DMS 273 (cell line): ENCODE measurements at regions not wholly inside any gene's neighbourhood (a gene's known extent, or its start where the extent isn't known, plus 50 kb on each side); places are given as distances from the start of the nearest gene placed in this dataset.

Experiments used
- DNase-seq: peaks from one replicate; lab custom pipeline; 2025; ENCODE audit not compliant: unreplicated experiment; lab: John Stamatoyannopoulos, UW

DNA sequence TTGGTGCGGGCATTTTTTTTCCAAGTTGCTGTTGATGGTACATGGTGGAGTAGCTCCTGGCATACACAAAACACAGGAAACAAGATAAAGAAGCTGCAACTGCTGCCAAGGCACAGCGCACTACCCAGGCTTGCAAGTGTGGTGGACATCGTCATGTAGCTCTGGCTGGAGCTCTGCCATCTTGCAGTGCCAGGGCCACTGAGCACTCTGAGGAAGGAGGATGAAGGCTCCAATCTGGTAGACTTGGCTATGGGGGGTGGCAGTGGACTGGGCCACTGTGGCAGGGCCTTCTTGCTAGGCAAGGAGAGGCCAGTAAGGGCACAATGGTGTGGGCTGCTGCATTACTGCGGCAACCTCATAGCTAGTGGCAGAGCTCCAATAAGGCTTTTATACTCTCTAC is 263.5 kb downstream of the CENPW start:
- no peak for DNase-seq

DNA sequence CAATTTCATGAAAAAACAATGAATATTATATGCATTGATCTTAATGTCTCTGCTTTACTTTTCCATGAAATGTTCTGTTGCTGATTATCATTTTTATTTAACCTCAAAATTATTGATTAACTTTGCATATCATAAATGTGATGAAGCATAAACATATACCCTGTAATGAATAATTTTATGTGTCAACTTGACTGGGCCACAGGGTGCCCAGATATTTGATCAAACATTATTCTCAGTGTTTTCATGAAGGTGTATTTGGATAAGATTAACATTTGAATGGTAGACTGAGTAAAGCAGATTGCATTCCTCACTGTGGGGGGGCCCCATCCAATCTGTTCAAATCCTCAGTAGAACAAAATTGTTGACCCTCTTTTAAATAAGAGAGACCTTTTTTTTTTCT is 265.2 kb downstream of the CENPW start:
- DNase-seq: no peak

DNA sequence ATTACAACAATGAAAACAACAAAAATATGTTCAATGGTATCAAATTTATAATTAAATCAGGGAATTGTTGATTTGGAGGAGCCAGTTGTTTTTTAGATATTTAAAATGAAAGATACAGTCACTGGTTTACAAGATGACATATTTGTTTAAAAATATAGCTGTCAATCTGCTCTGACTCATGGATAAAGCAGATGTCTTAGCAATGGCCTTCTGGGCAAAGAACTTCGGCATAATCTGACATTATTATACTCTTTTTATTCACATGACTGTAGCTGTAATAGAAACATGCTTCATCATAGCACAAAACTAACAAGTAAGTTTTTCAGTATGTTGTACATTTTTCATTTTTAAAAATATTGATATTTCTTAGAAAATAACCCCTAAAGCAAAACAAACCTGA is 267.4 kb downstream of the CENPW start:
- DNase-seq: no peak

GRCh38 chr6:126608681-126609080 is 268.8 kb downstream of the CENPW start:
- DNase-seq: no peak

DNA sequence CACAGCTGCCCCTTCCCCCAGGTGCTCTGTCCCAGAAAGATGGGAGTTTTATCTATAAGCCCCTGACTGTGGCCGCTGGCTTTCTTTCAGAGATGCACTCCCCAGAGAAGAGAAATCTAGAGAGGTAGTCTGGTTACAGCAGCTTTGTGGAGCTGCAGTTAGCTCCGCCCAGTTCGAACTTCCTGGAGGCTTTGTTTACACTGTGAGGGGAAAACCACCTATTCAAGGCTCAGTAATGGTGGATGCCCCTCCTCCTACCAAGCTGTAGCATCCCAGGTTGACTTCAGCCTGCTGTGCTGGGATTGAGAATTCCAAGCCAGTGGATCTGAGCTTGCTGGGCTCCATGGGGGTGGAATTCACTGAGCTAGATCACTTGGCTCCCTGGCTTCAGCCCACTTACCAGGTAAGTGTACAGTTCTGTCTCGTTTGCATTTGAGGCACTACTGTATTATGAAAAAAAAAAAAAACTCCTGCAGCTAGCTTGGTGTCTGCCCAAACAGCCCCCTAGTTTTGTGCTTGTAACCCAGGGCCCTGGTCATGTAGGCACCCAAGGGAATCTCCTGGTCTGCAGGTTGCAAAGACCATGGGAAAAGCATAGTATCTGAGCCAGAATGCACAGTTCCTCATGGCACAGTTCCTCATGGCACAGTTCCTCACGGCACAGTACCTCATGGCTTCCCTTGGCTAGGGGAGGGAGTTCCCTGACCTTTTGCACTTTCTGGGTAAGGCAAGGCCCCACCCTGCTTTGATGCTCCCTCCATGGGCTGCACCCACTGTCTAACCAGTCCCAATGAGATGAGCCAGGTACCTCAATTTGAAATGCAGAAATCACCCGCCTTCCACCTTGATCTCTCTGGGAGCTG is 275.0 kb downstream of the CENPW start:
- no peak for DNase-seq

DNA sequence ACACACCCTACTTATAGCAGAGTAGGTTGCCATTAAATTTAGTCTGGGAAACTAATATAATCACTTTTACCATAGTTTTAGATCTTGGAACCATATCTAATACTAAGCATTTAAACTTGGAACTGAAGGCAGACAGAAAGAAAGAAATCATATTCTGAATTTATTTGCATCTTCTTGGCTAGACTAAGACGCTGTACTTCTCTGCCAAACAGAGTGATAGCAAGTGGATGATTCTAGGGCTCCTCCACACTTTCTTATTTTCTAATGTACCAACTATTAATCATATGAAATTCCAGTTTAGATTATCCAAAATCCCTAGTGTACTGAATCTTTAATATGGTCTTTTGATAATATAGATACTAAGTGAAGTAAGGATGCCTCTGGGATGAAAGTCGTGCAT is 277.0 kb downstream of the CENPW start:
- DNase-seq: no peak

DNA sequence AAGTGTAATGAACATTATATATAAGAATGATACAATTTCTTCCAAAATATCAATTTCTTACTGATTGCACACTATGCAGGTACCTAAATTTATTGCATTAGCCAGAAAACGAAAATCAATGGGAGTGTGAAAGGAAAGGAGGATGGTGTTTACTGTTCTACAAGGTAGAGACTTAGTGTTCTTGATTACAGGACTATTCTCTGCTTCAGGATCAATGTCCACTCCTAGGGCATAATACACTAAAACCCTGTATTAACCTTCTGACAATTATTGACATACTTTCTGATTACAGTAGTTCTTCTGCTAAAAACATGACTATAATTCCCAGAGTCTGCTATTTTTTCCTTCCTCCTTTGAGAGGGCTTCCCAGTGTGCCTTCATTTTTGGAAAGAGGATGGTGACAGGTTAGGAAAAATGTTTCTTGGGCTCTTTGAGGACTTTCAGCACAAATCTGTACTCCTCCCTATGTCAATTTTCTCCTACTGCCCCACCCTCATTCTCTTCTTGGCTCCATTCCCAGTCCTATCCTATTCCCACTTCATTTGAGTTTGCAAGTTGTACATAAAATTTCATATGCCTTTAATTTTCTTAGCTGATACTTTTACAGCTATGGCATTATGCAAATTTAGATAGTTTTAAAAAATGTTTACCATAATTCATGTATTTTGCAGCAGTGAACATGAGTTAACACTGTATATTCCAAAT is 278.9 kb downstream of the CENPW start:
- no peak for DNase-seq

DNA sequence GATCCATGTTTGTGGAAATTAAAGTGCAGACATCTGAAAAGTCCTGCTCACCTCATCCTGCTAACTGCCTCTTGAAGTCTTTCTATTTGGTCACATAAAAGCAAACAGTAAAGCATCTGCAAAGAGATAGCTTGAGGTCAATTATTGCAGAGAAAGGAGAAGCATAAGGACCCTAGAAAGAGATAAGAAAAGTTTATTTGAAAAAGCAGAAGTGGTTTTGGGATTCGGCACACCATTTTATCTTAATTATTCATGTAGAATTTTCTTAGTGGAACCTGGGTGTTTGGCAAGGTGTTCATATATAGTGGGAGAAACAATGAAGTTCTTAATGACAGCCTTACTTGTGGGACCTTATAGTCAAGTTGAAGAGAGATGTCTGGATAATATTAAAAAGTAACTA is 280.8 kb downstream of the CENPW start:
- no peak for DNase-seq

- no peak for DNase-seq
Observed at GRCh38 chr6:126625019-126625418, 285.1 kb downstream of the CENPW start.

- peak; percentile 10 for DNase-seq
Observed at GRCh38 chr6:126628125-126628524, 288.2 kb downstream of the CENPW start.

GRCh38 chr6:126631363-126631762 is 291.4 kb downstream of the CENPW start:
- no peak for DNase-seq

DNA sequence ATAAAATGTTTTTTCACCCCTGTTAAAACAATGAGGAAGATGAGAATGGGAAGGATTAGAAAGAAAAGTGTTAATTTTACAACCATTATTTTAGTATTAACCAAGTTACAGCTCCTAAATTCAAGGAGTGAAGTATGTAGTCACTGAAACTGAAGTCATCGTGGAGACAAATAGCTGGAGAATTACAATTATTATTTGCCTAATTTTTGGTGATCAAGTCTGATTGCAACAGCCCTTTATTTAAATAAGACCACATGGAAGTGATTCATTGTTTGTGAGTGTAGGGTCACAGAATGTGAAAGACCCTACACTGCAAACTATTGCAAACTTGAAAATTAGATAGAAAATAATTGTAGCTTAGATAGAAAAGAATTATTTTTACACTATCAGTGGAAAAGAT is 292.4 kb downstream of the CENPW start:
- DNase-seq: no peak

GRCh38 chr6:126633373-126633772 is 293.5 kb downstream of the CENPW start:
- DNase-seq: no peak

- DNase-seq: no peak
Observed at GRCh38 chr6:126640356-126640755, 300.4 kb downstream of the CENPW start.

GRCh38 chr6:126640921-126641320 is 301.0 kb downstream of the CENPW start:
- DNase-seq: no peak

DNA sequence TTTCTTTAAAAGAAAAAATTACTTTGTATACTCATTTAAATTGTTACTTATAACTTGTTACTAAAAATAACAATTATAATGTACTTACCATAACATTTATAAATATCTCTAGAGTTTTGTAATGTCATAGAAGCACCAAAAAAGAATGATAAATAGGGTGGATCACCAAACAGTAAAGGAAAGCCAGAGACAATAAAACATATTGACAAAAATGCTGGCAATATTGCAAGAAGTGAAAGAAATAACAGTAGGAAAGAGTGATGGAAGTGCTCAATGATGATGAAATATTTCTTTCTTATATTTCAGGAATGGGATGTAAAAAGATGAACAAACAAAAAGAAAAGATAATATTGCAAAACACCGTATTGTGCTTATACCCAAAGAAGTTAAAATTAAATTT is 301.7 kb downstream of the CENPW start:
- DNase-seq: no peak

- no peak for DNase-seq
Observed at GRCh38 chr6:126643352-126643751, 303.4 kb downstream of the CENPW start.

DNA sequence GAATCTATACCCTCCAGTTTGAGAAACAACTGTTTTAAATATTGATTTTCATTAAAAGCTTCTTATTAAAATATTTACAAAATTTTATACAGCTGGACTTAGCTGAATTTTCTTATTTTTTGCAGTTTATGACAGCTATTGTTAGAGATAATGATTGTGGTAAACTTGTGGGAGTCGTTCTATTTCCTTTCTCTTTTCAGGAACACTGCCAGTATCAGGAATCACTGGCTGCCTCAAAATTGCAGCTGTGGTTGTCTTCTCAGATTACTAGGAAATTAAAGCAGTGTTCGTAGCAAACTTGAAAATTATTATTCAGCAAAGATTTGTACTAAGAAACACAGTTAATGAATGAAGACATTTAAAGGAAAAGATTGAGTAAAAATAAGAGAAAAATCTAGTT is 311.0 kb downstream of the CENPW start:
- no peak for DNase-seq

DNA sequence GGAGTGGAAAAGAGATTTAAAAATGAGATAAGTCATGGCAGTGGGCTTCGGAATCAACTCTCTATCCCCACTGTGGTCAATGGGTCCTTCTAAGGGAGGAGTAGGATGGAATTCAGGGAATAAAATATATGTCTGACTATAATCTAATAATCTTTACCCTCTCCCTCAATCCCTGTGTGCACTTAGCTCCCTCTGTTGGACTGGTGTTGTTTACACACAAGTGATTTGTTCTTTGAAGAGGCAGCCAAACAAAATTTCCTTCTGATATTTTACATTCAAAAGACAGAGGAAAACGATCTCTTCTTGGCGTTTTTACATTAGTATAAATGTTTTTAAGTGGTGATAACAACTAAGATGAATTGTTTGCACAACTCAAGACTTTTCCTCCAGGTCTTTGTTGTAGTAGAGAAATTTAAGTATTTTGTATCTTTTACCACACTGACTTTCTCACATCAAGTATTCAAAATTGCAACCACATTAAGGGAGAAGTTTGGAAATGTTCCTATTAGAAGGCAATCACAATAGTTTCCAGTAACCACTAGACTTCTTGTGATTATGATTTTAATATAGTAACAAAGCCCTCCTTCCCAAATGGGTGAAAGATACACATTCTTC is 317.8 kb downstream of the CENPW start:
- peak; percentile 42 for DNase-seq

- no peak for DNase-seq
Observed at GRCh38 chr6:126660376-126660775, 320.5 kb downstream of the CENPW start.

DNA sequence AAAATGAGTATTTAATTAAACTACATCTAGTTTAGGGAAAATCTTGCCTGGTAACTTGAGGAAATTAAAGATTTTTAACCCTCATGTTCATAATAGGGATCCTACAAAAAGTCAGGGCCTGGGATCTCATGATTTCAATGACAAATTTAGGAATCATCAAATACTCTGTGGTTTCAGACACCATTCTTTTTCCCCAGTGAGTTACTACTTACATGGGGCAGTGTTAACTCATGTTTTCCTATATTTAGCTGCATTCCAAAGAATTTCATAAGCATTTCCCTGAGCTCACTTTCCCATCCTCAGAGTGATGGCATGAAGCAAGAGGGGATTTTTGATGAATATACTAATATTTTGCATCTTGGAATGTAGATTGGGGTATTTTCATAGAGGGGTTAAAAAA is 321.7 kb downstream of the CENPW start:
- no peak for DNase-seq

DNA sequence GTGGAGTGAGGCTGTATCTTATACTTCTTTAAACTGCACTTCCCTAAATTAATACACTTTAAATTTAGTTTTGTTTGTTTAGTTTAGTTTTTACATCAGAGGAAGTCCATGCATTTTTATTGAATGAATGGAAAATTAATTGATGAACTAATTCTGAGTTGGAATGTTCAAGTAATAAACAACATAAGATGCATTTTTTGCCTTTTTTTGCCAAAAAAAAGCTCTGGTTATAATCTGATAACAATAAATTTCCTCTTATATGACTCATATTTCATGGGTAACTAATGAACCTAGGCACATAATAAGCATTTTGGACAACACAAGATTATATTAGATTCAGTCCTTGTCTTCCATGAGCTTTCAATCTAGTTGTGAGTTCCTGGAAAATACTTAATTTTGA is 323.1 kb downstream of the CENPW start:
- DNase-seq: no peak
